A673 (cell line): ENCODE measurements at regions not wholly inside any gene's neighbourhood (a gene's known extent, or its start where the extent isn't known, plus 50 kb on each side); places are given as distances from the start of the nearest gene placed in this dataset.

Experiments
- CTCF ChIP-seq: fragments of 300-800, 200-600 bp; sonication (generic); conservative IDR thresholded peaks from 2 replicates; pipeline ENCODE4 v1.5.1; 2017; ENCODE audit warnings: low read depth, mild to moderate bottlenecking, antibody characterized with exemption, low read length, moderate library complexity, mixed read lengths
- EZH2 ChIP-seq: fragments of 200-600 bp; sonication (generic); IDR thresholded peaks from 2 replicates; pipeline ENCODE4 v1.6.1; 2017; ENCODE audit warnings: borderline replicate concordance, low read depth, mild to moderate bottlenecking, mixed read lengths, antibody characterized with exemption, low read length; ENCODE audit not compliant: poor library complexity, severe bottlenecking

- TF ChIP-seq CTCF (no peak), EZH2 (no peak)
Observed at GRCh38 chr16:73232555-73233328, 184.8 kb upstream of the ZFHX3 start.
